Activated CD8-positive, alpha-beta T cell treated with anti-CD3 and anti-CD28 coated beads, Interleukin-2, amount 10 ng/mL, durations not matched to agents 7 days and 5 days (primary cell): ENCODE measurements at regions not wholly inside any gene's neighbourhood (a gene's known extent, or its start where the extent isn't known, plus 50 kb on each side); places are given as distances from the start of the nearest gene placed in this dataset.
A peak's percentile ranks its signal among the peaks of the same experiment; 100 is the strongest.

Experiments
- ATAC-seq: fragments of 150-1000 bp; cut with Tn5 transposase; one replicate; pipeline ENCODE4 v1.10.0; 2021; ENCODE audit warnings: moderate library complexity
- CTCF ChIA-PET: fragments of 350-600 bp; sonication (Branson Sonifier 250); formaldehyde crosslinking; loops from one replicate; lab custom pipeline; 2021; ENCODE audit warnings: antibody characterized with exemption; lab: Charles Lee
- POLR2A ChIA-PET: fragments of 350-600 bp; sonication (Branson Sonifier 250); formaldehyde crosslinking; loops from one replicate; lab custom pipeline; 2021; ENCODE audit warnings: antibody characterized with exemption; lab: Charles Lee
- DNase-seq: peaks from one replicate; pipeline ENCODE4 v3.0.0-alpha.2; 2020
- H3K27ac Mint-ChIP-seq: one replicate; pipeline ENCODE4 v1.8.0; 2021; ENCODE audit warnings: mild to moderate bottlenecking, mixed read lengths
- H3K27me3 Mint-ChIP-seq: one replicate; pipeline ENCODE4 v1.8.0; 2021; ENCODE audit warnings: low read depth, mixed read lengths
- H3K36me3 Mint-ChIP-seq: one replicate; pipeline ENCODE4 v1.8.0; 2021; ENCODE audit warnings: low read depth, mixed read lengths
- H3K4me1 Mint-ChIP-seq: one replicate; pipeline ENCODE4 v1.8.0; 2021; ENCODE audit warnings: low read depth, mixed read lengths
- H3K4me3 Mint-ChIP-seq: one replicate; pipeline ENCODE4 v1.8.0; 2021; ENCODE audit warnings: mild to moderate bottlenecking, mixed read lengths
- H3K9me3 Mint-ChIP-seq: one replicate; pipeline ENCODE4 v1.8.0; 2022; ENCODE audit warnings: mixed read lengths; ENCODE audit not compliant: insufficient read depth

- ChIA-PET POLR2A (no interaction called here), CTCF (no interaction called here)
- ATAC-seq (no peak), DNase-seq (no peak)
- Mint-ChIP-seq H3K36me3 (no peaks in the 10 kb centered on the region), H3K27ac (no peak overlapping the region), H3K9me3 (no peaks in the 10 kb centered on the region), H3K27me3 (peaks cover 3% of the 10 kb centered on the region), H3K4me3 (no peak overlapping the region), H3K4me1 (no peaks in the 10 kb centered on the region)
Measured at GRCh38 chr5:135695656-135696313, 117.0 kb upstream of the CXCL14 start.

GRCh38 chr5:135694906-135695305 lies 116.1 kb upstream of the CXCL14 start:
- ATAC-seq, result no peak
- CTCF ChIA-PET, result no interaction called here

GRCh38 chr5:135694012-135694411 lies 115.2 kb upstream of the CXCL14 start:
- no peaks in the 10 kb centered on the region for H3K9me3 Mint-ChIP-seq
- H3K4me3 Mint-ChIP-seq, result no peak overlapping the region
- no peaks in the 10 kb centered on the region for H3K4me1 Mint-ChIP-seq
- DNase-seq, result no peak
- no peaks in the 10 kb centered on the region for H3K36me3 Mint-ChIP-seq
- POLR2A ChIA-PET, result no interaction called here
- no peak overlapping the region for H3K27ac Mint-ChIP-seq
- no peak for ATAC-seq
- peaks cover 3% of the 10 kb centered on the region for H3K27me3 Mint-ChIP-seq
- CTCF ChIA-PET, result no interaction called here

More at GRCh38 chr5:135694906-135695305, 116.1 kb upstream of the CXCL14 start:
- Mint-ChIP-seq H3K4me1 (no peaks in the 10 kb centered on the region), H3K36me3 (no peaks in the 10 kb centered on the region), H3K4me3 (no peak overlapping the region), H3K27me3 (peaks cover 3% of the 10 kb centered on the region), H3K9me3 (no peaks in the 10 kb centered on the region), H3K27ac (no peak overlapping the region)
- DNase-seq, result no peak
- POLR2A ChIA-PET, result no interaction called here

- Mint-ChIP-seq H3K27me3 (peaks cover 3% of the 10 kb centered on the region), H3K36me3 (no peaks in the 10 kb centered on the region), H3K27ac (no peak overlapping the region), H3K9me3 (no peaks in the 10 kb centered on the region), H3K4me1 (no peaks in the 10 kb centered on the region), H3K4me3 (no peak overlapping the region)
- no peak for ATAC-seq
- CTCF ChIA-PET, result no interaction called here
- peak; percentile 2 for DNase-seq
- POLR2A ChIA-PET, result no interaction called here
Measured at GRCh38 chr5:135693371-135693955, 114.7 kb upstream of the CXCL14 start.

GRCh38 chr5:135691044-135691443 lies 112.3 kb upstream of the CXCL14 start:
- DNase-seq (no peak), ATAC-seq (no peak)
- Mint-ChIP-seq H3K9me3 (no peaks in the 10 kb centered on the region), H3K36me3 (no peaks in the 10 kb centered on the region), H3K27me3 (peaks cover 3% of the 10 kb centered on the region), H3K4me3 (no peak overlapping the region), H3K4me1 (no peaks in the 10 kb centered on the region), H3K27ac (no peak overlapping the region)
- ChIA-PET CTCF (no interaction called here), POLR2A (no interaction called here)

- ChIA-PET POLR2A (no interaction called here), CTCF (no interaction called here)
- H3K36me3 Mint-ChIP-seq, result no peaks in the 10 kb centered on the region
- no peak for ATAC-seq
- no peak overlapping the region for H3K27ac Mint-ChIP-seq
- H3K4me1 Mint-ChIP-seq, result no peaks in the 10 kb centered on the region
- DNase-seq, result no peak
- peaks cover 3% of the 10 kb centered on the region for H3K27me3 Mint-ChIP-seq
- no peaks in the 10 kb centered on the region for H3K9me3 Mint-ChIP-seq
- no peak overlapping the region for H3K4me3 Mint-ChIP-seq
Measured at GRCh38 chr5:135690466-135690865, 111.7 kb upstream of the CXCL14 start.

GRCh38 chr5:135689506-135689905 lies 110.7 kb upstream of the CXCL14 start:
- CTCF ChIA-PET, result no interaction called here
- Mint-ChIP-seq H3K27ac (no peak overlapping the region), H3K4me3 (no peak overlapping the region), H3K36me3 (no peaks in the 10 kb centered on the region), H3K4me1 (no peaks in the 10 kb centered on the region), H3K27me3 (peaks cover 3% of the 10 kb centered on the region), H3K9me3 (no peaks in the 10 kb centered on the region)
- ATAC-seq (no peak), DNase-seq (no peak)
- POLR2A ChIA-PET, result no interaction called here

GRCh38 chr5:135688385-135688784 lies 109.6 kb upstream of the CXCL14 start:
- Mint-ChIP-seq H3K27ac (no peak overlapping the region), H3K36me3 (no peaks in the 10 kb centered on the region), H3K9me3 (no peaks in the 10 kb centered on the region), H3K27me3 (peaks cover 3% of the 10 kb centered on the region), H3K4me1 (no peaks in the 10 kb centered on the region), H3K4me3 (no peak overlapping the region)
- ATAC-seq (no peak), DNase-seq (no peak)
- POLR2A ChIA-PET, result no interaction called here
- CTCF ChIA-PET, result no interaction called here

- H3K36me3 Mint-ChIP-seq, result no peaks in the 10 kb centered on the region
- no peaks in the 10 kb centered on the region for H3K4me1 Mint-ChIP-seq
- DNase-seq (no peak), ATAC-seq (no peak)
- CTCF ChIA-PET, result no interaction called here
- peaks cover 3% of the 10 kb centered on the region for H3K9me3 Mint-ChIP-seq
- no peak overlapping the region for H3K27ac Mint-ChIP-seq
- no peaks in the 10 kb centered on the region for H3K27me3 Mint-ChIP-seq
- no peak overlapping the region for H3K4me3 Mint-ChIP-seq
- POLR2A ChIA-PET, result no interaction called here
Measured at GRCh38 chr5:135683189-135683588, 104.4 kb upstream of the CXCL14 start.

GRCh38 chr5:135680713-135681112 lies 101.9 kb upstream of the CXCL14 start:
- Mint-ChIP-seq H3K9me3 (peaks cover 8% of the 10 kb centered on the region), H3K27me3 (no peaks in the 10 kb centered on the region), H3K27ac (no peak overlapping the region), H3K36me3 (no peaks in the 10 kb centered on the region), H3K4me1 (no peaks in the 10 kb centered on the region), H3K4me3 (no peak overlapping the region)
- DNase-seq, result no peak
- ChIA-PET POLR2A (no interaction called here), CTCF (no interaction called here)
- ATAC-seq, result no peak

- Mint-ChIP-seq H3K27me3 (peaks cover 4% of the 10 kb centered on the region), H3K4me1 (no peaks in the 10 kb centered on the region), H3K4me3 (no peak overlapping the region), H3K27ac (no peak overlapping the region), H3K9me3 (peaks cover 8% of the 10 kb centered on the region), H3K36me3 (no peaks in the 10 kb centered on the region)
- DNase-seq (no peak), ATAC-seq (no peak)
- ChIA-PET CTCF (no interaction called here), POLR2A (no interaction called here)
Measured at GRCh38 chr5:135678640-135679268, 100.0 kb upstream of the CXCL14 start.

- ChIA-PET CTCF (no interaction called here), POLR2A (no interaction called here)
- ATAC-seq (no peak), DNase-seq (no peak)
- Mint-ChIP-seq H3K27me3 (peaks cover 11% of the 10 kb centered on the region), H3K36me3 (no peaks in the 10 kb centered on the region), H3K4me1 (peaks cover 5% of the 10 kb centered on the region), H3K9me3 (no peaks in the 10 kb centered on the region), H3K27ac (no peak overlapping the region), H3K4me3 (no peak overlapping the region)
Measured at GRCh38 chr5:135671966-135672365, 93.2 kb upstream of the CXCL14 start.
